ENCODE measurements at regions not wholly inside any gene's neighbourhood (a gene's known extent, or its start where the extent isn't known, plus 50 kb on each side); places are given as distances from the start of the nearest gene placed in this dataset.
A peak's percentile ranks its signal among the peaks of the same experiment; 100 is the strongest.

- no peak for DNase-seq (ENCODE audit: low read depth)
Observed at GRCh38 chr3:24641628-24642027, 147.0 kb upstream of the THRB start.

GRCh38 chr3:24645047-24645446 is 150.4 kb upstream of the THRB start:
- no peak for DNase-seq (ENCODE audit: low read depth)

- DNase-seq (ENCODE audit: low read depth) = no peak
Observed at GRCh38 chr3:24646790-24647189, 152.1 kb upstream of the THRB start.

GRCh38 chr3:24648063-24648462 is 153.4 kb upstream of the THRB start:
- DNase-seq (ENCODE audit: low read depth) = no peak

GRCh38 chr3:24650839-24651238 is 156.2 kb upstream of the THRB start:
- DNase-seq (ENCODE audit: low read depth) = no peak

GRCh38 chr3:24657870-24658510 is 163.3 kb upstream of the THRB start:
- DNase-seq (ENCODE audit: low read depth) = no peak

GRCh38 chr3:24661175-24661584 is 166.5 kb upstream of the THRB start:
- DNase-seq (ENCODE audit: low read depth) = no peak

GRCh38 chr3:24662449-24663345 is 168.0 kb upstream of the THRB start:
- no peak for DNase-seq (ENCODE audit: low read depth)

- DNase-seq (ENCODE audit: low read depth) = no peak
Observed at GRCh38 chr3:24663406-24663805, 168.8 kb upstream of the THRB start.

- DNase-seq (ENCODE audit: low read depth) = no peak
Observed at GRCh38 chr3:24668039-24668438, 173.4 kb upstream of the THRB start.

- DNase-seq (ENCODE audit: low read depth) = no peak
Observed at GRCh38 chr3:24670871-24671270, 176.2 kb upstream of the THRB start.

GRCh38 chr3:24673596-24673995 is 178.9 kb upstream of the THRB start:
- DNase-seq (ENCODE audit: low read depth) = no peak

- DNase-seq (ENCODE audit: low read depth) = no peak
Observed at GRCh38 chr3:24674261-24674660, 179.6 kb upstream of the THRB start.

GRCh38 chr3:24678021-24678420 is 183.4 kb upstream of the THRB start:
- no peak for DNase-seq (ENCODE audit: low read depth)

- no peak for DNase-seq (ENCODE audit: low read depth)
Observed at GRCh38 chr3:24678421-24678865, 183.8 kb upstream of the THRB start.

GRCh38 chr3:24679429-24679828 is 184.8 kb upstream of the THRB start:
- DNase-seq (ENCODE audit: low read depth) = no peak

- DNase-seq (ENCODE audit: low read depth) = peak; percentile 8
Observed at GRCh38 chr3:24680214-24680967, 185.7 kb upstream of the THRB start.

- DNase-seq (ENCODE audit: low read depth) = no peak
Observed at GRCh38 chr3:24682141-24682547, 187.5 kb upstream of the THRB start.

- no peak for DNase-seq (ENCODE audit: low read depth)
Observed at GRCh38 chr3:24683090-24683489, 188.4 kb upstream of the THRB start.

- no peak for DNase-seq (ENCODE audit: low read depth)
Observed at GRCh38 chr3:24683633-24684384, 189.2 kb upstream of the THRB start.

- no peak for DNase-seq (ENCODE audit: low read depth)
Observed at GRCh38 chr3:24684506-24685023, 189.9 kb upstream of the THRB start.

GRCh38 chr3:24686808-24687207 is 192.2 kb upstream of the THRB start:
- DNase-seq (ENCODE audit: low read depth) = no peak

Data from stimulated activated CD8-positive, alpha-beta memory T cell treated with anti-CD3 and anti-CD28 coated beads, Interleukin-12 subunit alpha, Interleukin-12 subunit beta, amount 100 ng/mL, for 1 hour (primary cell).